GM21825 (cell line): ENCODE measurements at regions not wholly inside any gene's neighbourhood (a gene's known extent, or its start where the extent isn't known, plus 50 kb on each side); places are given as distances from the start of the nearest gene placed in this dataset.

Source experiments
- ATAC-seq: cut with Tn5 transposase; IDR thresholded peaks from one replicate; pipeline ENCODE4 v1.9.1; 2021; ENCODE audit warnings: mild to moderate bottlenecking, moderate library complexity; ENCODE audit not compliant: unreplicated experiment

DNA sequence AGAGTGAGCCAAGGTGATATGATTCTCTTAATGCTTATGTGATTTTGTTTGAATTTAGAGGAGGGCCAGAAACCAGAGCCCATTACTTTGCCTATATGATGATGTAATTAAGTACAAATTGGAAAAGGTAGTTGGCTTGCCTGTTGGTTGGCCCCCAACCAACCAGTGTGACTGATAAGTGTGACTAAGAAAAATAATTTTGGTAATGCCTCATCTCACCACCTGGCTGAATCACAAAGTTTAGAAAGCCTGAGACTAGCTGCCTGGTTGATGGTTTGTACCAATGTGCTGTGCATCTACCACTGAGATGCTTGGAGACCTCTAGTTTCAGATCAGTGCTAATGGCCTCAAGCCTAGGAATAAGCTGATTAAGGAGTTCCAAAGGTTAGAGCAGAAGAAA, 338.7 kb downstream of the CDH2 start:
- ATAC-seq: no peak

DNA sequence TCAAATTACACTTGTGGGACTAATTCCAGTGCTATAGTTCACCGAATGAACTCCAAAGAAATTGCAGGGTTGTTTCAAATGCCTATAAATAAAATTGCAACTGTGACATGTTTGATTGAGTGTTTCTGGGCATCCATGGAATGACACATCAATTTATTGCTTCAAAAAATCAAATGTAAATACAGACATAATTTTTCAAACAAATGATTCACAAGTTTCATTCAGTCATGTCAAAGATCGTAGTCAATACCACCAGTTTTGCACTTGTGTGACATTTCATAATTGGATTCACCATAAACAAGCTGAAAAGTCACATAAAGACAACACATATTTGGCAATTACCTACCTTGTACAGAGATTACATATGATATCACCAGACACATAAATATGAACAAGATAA, 350.8 kb downstream of the CDH2 start:
- no peak for ATAC-seq

DNA sequence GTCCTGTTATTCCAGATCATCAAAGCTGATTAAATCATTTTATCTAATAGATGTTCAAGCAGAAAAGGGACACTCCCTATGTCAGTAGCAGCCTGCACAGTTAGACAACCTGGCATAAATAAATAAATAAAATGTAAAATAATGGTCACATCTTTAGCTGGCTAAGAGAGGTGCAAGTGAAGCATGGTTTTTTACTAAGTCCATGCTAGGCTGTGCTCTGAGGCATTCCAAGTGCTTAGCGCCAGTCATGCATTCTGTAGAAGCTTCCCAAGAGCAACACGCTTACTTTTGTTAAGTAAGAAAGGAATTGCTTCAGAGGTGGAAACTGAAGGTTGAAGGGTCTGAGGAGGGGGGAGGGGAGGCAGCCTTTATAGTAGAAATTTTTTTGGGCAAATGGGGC, 351.2 kb downstream of the CDH2 start:
- no peak for ATAC-seq

DNA sequence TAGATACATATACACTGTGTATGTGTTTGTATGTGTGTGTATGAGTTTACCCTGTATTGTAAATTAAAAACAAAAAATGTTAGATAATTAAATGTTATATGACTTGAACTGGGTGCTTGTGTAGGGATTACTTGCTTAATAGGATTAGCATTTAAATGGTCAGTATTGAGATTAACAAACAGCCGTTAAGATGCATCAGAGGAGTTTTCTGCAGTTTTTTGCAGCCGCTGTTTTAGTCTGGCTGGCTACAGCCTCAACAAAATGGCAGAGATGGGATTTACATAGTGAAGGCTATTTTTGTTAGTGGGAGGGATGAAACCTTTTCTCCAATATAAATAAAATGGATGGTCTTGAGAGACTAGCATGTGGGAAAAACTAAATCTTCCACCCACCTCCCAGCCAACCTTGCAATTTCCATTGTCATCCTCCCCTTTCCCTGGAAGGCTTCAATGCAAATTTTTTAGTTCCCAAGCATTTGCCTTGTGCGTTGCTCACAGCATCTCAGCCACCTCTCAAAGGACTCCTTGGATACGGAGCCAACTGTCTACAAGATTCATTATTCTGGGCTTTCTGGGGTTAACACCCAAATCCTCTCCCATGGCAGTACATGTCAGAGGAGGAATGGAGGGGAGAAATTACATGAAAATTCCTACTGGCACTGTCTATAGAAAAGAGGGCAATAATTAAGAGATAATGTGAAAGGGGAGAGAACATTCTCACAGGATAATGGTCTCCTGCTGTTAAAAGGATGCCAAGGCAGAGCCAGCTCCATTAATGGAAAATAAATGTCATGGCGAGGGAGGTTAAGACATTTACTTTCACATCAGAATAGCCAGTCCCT, 351.9 kb downstream of the CDH2 start:
- ATAC-seq: no peak

DNA sequence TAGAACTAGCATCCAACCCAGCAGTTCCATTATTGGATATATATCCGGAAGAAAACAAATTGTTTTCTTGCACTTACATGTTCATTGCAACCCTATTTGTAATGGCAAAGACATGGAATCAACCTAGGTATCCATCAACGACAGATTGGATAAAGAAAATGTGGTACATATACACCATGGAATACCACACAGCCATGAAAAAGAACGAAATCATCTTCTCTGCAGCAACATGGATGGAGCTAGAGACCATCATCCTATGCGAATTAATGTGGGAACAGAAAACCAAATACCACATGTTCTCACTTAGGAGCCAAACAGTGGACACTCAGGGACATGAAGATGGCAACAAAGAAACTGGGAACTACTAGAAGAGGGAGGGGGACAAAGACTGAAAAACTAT, 352.7 kb downstream of the CDH2 start:
- no peak for ATAC-seq

DNA sequence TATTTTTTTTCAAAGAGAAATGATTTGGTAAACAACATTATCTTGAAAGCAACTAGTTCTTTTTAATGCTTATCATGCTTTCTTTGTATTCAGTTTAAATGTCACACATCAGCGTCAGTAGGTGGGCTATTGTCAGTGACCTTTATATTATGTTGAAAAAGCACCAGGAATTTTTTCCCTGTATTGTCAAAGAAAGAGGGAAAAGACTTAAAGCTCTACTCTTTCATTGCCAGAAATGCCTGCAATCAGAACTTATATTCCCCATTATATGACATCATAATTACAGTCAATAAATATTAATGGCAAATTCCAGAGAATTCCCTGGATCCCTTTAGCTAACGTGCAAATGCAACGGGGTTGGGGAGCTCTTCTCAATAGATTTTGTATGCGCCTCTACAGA, 353.9 kb downstream of the CDH2 start:
- ATAC-seq: no peak

DNA sequence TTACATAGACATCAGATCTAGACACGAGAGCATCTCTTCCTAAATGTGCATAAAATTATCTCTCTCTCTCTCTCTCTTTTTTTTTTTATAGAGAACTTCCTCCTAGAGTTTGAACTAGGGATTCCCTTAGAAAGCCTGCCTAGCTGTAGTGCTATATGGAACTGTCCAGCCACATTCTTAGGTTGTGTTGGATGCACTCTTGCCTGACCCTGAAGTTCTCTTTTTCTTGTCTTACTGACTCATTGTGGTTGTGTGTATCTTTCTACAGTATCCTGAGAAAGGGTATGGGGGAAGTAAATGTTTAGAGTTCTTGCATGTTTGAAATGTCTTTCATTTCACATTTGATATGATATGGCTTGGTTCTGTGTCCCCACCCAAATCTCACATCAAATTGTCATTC, 368.2 kb downstream of the CDH2 start:
- no peak for ATAC-seq

GRCh38 chr18:27803957-27804356, 373.0 kb downstream of the CDH2 start:
- no peak for ATAC-seq

DNA sequence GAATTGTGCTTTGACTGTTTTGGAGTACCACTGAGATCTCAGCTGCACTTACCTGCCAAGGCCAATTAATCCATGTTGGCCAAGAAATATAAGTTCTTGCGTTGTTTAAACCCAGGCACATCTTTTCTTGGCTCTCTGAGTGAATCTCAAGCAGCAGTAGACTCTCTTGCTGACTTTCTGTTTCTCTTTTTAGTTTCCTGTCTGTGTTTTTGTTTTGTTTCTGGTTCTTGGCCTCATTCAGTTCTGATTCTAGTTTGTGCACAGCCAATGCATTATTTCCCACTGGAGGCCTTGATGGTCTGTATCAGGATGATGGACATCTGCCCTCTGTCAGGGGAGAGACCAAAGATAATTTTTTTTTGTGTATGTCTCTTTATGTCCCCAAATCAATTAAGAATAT, 379.4 kb downstream of the CDH2 start:
- ATAC-seq: no peak

DNA sequence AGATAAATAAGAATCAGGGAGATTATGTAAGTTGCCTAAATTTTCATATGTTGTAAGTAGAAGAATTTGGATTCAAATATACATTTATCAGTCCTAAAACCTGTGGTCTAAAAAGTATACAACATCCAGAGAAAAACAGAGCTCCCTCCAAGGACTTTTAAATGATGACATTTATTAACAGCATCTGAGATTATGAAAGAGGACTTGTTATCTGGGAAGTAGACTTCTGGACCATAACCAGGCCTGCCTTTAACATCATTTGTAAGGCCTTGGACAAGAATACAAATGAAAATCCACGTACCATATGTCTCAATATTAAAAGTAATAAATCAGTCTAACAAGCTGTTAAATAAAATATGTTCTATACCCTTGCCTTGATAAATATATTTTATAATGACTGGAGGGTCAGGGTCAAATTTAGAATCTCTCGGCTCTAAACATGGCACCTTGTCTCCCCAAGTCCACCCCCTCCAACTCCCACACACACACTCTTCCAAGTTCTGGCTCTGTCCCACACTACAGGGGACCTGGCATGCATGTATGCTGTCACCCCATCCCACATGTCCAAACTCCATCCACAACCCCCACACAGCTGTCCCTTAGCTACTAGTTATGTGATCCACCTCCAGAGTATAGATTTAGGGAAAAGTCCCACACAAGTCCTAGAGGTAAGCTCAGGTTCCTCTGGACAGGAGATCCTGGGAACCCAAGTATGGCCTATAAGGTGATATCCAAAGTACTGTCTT, 382.6 kb downstream of the CDH2 start:
- ATAC-seq: no peak

GRCh38 chr18:27793013-27793785, 383.7 kb downstream of the CDH2 start:
- ATAC-seq: no peak

GRCh38 chr18:27789406-27789805, 387.5 kb downstream of the CDH2 start:
- no peak for ATAC-seq

- no peak for ATAC-seq
Measured at GRCh38 chr18:27787547-27787946, 389.4 kb downstream of the CDH2 start.

GRCh38 chr18:27785815-27786471, 391.0 kb downstream of the CDH2 start:
- no peak for ATAC-seq

GRCh38 chr18:27780061-27780745, 396.7 kb downstream of the CDH2 start:
- ATAC-seq: no peak

DNA sequence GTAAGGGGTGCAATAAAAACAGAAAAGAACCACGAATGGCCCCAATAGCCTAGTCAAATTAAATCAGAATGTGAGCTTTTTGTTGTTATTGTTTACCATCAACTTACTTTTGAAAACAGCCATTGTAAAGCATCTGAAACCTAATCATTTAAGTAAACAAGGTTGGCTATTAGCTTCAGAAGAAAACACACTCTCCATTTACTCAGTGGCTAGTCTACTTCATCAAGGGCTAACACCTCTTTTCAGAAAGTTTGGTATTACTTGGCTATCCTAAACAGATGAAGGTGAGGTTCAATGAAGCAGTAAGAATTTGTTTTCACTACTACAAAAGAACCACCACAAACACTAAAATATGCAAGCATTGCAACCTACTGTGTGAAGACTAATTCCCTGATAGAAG, 398.0 kb downstream of the CDH2 start:
- ATAC-seq: no peak

DNA sequence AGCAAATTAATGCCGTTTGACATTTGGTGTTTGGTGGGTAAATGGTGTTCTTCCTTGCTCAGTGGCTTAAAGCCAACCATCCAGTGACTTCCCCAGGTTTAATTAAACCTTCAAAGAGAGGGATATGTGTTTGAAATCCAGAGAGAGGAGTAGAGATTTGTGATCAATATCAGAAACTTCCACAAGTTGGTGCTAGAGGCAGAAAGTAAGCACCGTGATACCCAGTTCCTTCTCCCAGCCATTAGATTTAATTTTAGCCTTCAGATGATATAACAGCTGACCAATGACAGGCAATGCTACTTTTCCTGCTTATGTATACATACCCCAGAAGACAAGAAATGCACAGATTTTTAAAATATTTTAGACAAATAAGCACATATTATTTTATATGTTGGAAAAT, 398.5 kb downstream of the CDH2 start:
- no peak for ATAC-seq

- no peak for ATAC-seq
Measured at GRCh38 chr18:27772081-27772480, 404.8 kb downstream of the CDH2 start.

DNA sequence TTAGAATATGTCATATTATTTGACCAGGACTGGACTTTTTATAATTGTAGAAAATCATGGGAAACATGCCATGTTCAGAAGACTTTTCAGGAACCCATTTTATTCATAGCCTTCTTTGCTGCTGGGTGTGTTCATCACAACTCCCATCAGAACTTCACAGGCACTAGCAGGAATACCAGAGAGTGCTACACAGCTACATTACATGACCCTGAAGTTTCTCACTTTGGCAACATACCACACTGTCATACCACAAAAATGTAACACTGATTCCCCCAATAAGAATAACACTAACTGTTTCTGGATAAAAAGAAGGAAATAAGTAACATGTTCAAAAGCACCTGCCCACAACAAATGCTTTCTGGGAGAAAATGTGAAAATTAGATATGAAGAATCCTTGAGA, 405.4 kb downstream of the CDH2 start:
- ATAC-seq: no peak

DNA sequence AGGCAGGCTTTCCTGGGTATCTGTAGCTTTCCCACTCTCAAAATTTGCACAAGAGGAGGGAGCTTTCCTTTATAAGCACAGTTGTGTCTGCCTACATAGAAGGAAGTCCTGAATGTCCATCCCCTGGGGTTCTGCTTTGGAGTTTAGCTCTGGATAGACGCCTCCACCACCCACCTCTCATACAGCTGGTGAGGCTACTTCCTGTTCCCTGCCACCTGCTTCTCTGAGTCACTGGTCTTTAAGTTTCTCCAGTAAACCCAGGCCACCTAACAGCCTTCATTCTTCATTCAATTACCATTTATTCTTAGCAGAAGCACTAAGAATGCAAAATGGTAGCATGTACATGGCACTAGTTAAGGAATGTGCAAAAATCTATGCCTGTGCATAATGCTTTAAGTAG, 407.8 kb downstream of the CDH2 start:
- no peak for ATAC-seq

DNA sequence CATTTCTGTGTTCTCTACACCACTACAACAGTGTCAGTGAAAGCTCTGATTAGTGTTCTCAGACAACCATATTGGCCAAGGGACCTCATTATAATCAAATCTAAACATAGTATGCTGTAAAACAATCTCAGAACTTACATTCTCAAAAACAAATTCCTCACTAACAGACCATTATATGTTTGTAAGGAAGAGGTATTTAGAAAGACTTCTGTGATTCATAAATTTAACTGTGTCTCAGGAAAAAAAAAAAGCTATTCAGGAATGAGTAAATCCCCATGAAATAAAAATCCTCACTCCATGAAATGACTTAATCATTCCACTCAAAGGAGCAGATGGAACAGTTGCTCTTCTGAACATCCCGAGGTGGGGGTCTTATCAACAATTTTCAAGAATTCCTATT, 413.0 kb downstream of the CDH2 start:
- no peak for ATAC-seq
